ENCODE measurements at regions not wholly inside any gene's neighbourhood (a gene's known extent, or its start where the extent isn't known, plus 50 kb on each side); places are given as distances from the start of the nearest gene placed in this dataset.

DNA sequence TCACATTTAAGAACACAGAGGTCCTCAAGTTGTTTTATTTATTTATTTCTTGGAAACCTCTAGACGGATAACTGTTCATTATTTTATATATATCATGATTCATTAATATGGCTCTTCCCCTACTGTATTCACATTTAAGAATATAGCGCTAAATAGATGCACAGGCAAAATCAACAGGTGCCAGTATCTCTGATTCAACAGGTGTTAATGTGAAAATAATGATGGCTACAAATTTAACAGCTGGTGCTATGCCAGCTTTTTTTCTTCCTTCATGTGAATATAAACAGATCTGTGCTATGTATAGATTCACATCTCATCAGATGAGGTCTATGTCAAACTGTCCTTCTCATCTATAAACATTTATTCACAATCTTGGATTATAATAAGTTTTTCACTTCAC lies 218.5 kb upstream of the NR2F2 start:
- BruUV-seq (replicated peaks): no TSS peak
- H3K36me3 Mint-ChIP-seq (ENCODE audit: insufficient read depth, unreplicated experiment): no peaks in the 10 kb centered on the region
- no peak overlapping the region for H3K27ac Mint-ChIP-seq (ENCODE audit: low read depth, unreplicated experiment)
- no peaks in the 10 kb centered on the region for H3K4me1 Mint-ChIP-seq (ENCODE audit: insufficient read depth, unreplicated experiment)
- H3K27me3 Mint-ChIP-seq (ENCODE audit: insufficient read depth, unreplicated experiment): no peaks in the 10 kb centered on the region
- intact Hi-C loops (cut with micrococcal nuclease): loop anchor here (10.0 kb wide), 1 partner anchor 163 kb away; no protein-coding TSS in a partner anchor
- POLR2A ChIA-PET: interaction anchor here (0.6 kb wide), 1 partner anchor 1065 kb away, joined by 3 read pairs; no protein-coding TSS in a partner anchor
- H3K4me3 Mint-ChIP-seq (ENCODE audit: unreplicated experiment): no peak overlapping the region
- DNase-seq (ENCODE audit: unreplicated experiment): no peak
- H3K9me3 Mint-ChIP-seq (ENCODE audit: unreplicated experiment): no peaks in the 10 kb centered on the region
- CTCF ChIA-PET: no interaction called here
- TF ChIP-seq, protein P1, sequence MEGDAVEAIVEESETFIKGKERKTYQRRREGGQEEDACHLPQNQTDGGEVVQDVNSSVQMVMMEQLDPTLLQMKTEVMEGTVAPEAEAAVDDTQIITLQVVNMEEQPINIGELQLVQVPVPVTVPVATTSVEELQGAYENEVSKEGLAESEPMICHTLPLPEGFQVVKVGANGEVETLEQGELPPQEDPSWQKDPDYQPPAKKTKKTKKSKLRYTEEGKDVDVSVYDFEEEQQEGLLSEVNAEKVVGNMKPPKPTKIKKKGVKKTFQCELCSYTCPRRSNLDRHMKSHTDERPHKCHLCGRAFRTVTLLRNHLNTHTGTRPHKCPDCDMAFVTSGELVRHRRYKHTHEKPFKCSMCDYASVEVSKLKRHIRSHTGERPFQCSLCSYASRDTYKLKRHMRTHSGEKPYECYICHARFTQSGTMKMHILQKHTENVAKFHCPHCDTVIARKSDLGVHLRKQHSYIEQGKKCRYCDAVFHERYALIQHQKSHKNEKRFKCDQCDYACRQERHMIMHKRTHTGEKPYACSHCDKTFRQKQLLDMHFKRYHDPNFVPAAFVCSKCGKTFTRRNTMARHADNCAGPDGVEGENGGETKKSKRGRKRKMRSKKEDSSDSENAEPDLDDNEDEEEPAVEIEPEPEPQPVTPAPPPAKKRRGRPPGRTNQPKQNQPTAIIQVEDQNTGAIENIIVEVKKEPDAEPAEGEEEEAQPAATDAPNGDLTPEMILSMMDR (IDR thresholded peaks at IDR 0.05; ENCODE audit: unreplicated experiment): no peak

DNA sequence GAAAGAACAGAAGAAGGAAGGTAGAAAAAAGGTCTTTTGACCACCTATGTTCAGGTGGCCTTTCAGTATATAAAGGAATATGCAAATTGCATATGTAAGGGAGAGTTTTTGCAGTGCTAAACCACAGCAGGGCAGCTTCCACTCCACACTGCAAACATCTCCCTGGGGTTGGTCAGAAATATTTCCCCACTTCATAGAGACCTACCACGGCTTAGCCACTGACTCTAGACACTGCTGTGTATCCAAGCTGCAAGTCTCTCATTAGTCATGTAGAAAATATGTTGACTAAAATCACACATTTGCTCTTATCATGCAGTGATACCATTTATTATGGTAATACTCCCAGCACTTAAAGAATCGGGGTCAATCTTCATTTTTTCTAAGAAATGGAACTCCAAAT lies 214.9 kb upstream of the NR2F2 start:
- Mint-ChIP-seq H3K4me1 (ENCODE audit: insufficient read depth, unreplicated experiment) (no peaks in the 10 kb centered on the region), H3K9me3 (ENCODE audit: unreplicated experiment) (no peaks in the 10 kb centered on the region), H3K4me3 (ENCODE audit: unreplicated experiment) (no peak overlapping the region), H3K27ac (ENCODE audit: low read depth, unreplicated experiment) (no peak overlapping the region), H3K36me3 (ENCODE audit: insufficient read depth, unreplicated experiment) (no peaks in the 10 kb centered on the region), H3K27me3 (ENCODE audit: insufficient read depth, unreplicated experiment) (no peaks in the 10 kb centered on the region)
- CTCF ChIA-PET: no interaction called here
- TF ChIP-seq, protein P1 (IDR thresholded peaks at IDR 0.05; ENCODE audit: unreplicated experiment): no peak
- POLR2A ChIA-PET: no interaction called here
- intact Hi-C loops (cut with micrococcal nuclease): loop anchor here (10.0 kb wide), 1 partner anchor 159 kb away; no protein-coding TSS in a partner anchor
- no TSS peak for BruUV-seq (replicated peaks)
- DNase-seq (ENCODE audit: unreplicated experiment): no peak

GRCh38 chr15:96117270-96117669 lies 213.2 kb upstream of the NR2F2 start:
- no peaks in the 10 kb centered on the region for H3K36me3 Mint-ChIP-seq (ENCODE audit: insufficient read depth, unreplicated experiment)
- ChIA-PET CTCF (no interaction called here), POLR2A (interaction anchor here (0.7 kb wide), 1 partner anchor 50 kb away, joined by 4 read pairs; no protein-coding TSS in a partner anchor)
- peaks cover 8% of the 10 kb centered on the region for H3K4me1 Mint-ChIP-seq (ENCODE audit: insufficient read depth, unreplicated experiment)
- BruUV-seq (replicated peaks): no TSS peak
- no peak overlapping the region for H3K27ac Mint-ChIP-seq (ENCODE audit: low read depth, unreplicated experiment)
- TF ChIP-seq, protein P1 (IDR thresholded peaks at IDR 0.05; ENCODE audit: unreplicated experiment): no peak
- DNase-seq (ENCODE audit: unreplicated experiment): no peak
- H3K9me3 Mint-ChIP-seq (ENCODE audit: unreplicated experiment): no peaks in the 10 kb centered on the region
- H3K27me3 Mint-ChIP-seq (ENCODE audit: insufficient read depth, unreplicated experiment): no peaks in the 10 kb centered on the region
- no peak overlapping the region for H3K4me3 Mint-ChIP-seq (ENCODE audit: unreplicated experiment)
- intact Hi-C loops (cut with micrococcal nuclease): loop anchor here (10.0 kb wide), 1 partner anchor 158 kb away; no protein-coding TSS in a partner anchor

DNA sequence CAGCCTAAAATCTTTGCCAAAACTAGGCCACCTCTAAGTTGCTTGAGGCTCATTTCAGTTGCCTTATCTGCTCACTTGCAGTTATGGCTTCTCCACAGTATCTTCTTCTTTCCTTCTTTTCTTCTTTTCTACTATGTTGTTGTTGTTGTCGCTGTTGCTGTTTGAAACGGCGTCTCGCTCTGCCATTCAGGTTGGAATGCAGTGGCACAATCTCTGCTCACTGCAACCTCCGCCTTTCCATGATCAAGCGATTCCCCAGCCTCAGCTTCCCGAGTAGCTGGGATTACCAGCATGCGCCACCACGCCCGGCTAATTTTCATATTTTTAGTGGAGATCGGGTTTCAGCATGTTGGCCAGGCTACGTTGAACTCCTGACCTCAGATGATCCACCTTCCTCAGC lies 210.8 kb upstream of the NR2F2 start:
- Mint-ChIP-seq H3K27me3 (ENCODE audit: insufficient read depth, unreplicated experiment) (no peaks in the 10 kb centered on the region), H3K4me3 (ENCODE audit: unreplicated experiment) (no peak overlapping the region), H3K9me3 (ENCODE audit: unreplicated experiment) (no peaks in the 10 kb centered on the region)

More for the DNA sequence above, 210.8 kb upstream of the NR2F2 start:
- H3K27ac Mint-ChIP-seq (ENCODE audit: low read depth, unreplicated experiment): no peak overlapping the region
- no peaks in the 10 kb centered on the region for H3K36me3 Mint-ChIP-seq (ENCODE audit: insufficient read depth, unreplicated experiment)
- TF ChIP-seq, protein P1 (IDR thresholded peaks at IDR 0.05; ENCODE audit: unreplicated experiment): no peak
- POLR2A ChIA-PET: no interaction called here
- H3K4me1 Mint-ChIP-seq (ENCODE audit: insufficient read depth, unreplicated experiment): peaks cover 9% of the 10 kb centered on the region
- no TSS peak for BruUV-seq (replicated peaks)
- intact Hi-C loops (cut with micrococcal nuclease): loop anchor here (10.0 kb wide), 2 partner anchors 155 to 205 kb away; no protein-coding TSS in a partner anchor
- DNase-seq (ENCODE audit: unreplicated experiment): no peak
- CTCF ChIA-PET: no interaction called here

Measured in MCF 10A (cell line).